Activated CD4-positive, alpha-beta T cell treated with anti-CD3 and anti-CD28 coated beads for 36 hours (primary cell): ENCODE measurements at regions not wholly inside any gene's neighbourhood (a gene's known extent, or its start where the extent isn't known, plus 50 kb on each side); places are given as distances from the start of the nearest gene placed in this dataset.
"Not testable (repeated sequence)": the region's sequence is repeated elsewhere in the genome, so short reads cannot be mapped to it uniquely, and the experiment has no call there.

Experiments
- ATAC-seq: fragments of 200-7000 bp; cut with Tn5 transposase; one replicate; pipeline ENCODE4 v1.10.0; 2021; ENCODE audit warnings: mild to moderate bottlenecking, moderate library complexity
- CTCF ChIA-PET: fragments of 350-600 bp; sonication (Branson Sonifier 250); formaldehyde crosslinking; loops from one replicate; lab custom pipeline; 2021; ENCODE audit warnings: antibody characterized with exemption; lab: Charles Lee
- POLR2A ChIA-PET: fragments of 350-600 bp; sonication (Branson Sonifier 250); formaldehyde crosslinking; loops from one replicate; lab custom pipeline; 2021; ENCODE audit warnings: antibody characterized with exemption, inconsistent platforms; lab: Charles Lee
- DNase-seq: peaks from one replicate; pipeline ENCODE4 v3.0.0-alpha.2; 2020
- H3K27ac Mint-ChIP-seq: one replicate; pipeline ENCODE4 v1.8.0; 2021; ENCODE audit warnings: mixed read lengths
- H3K27me3 Mint-ChIP-seq: one replicate; pipeline ENCODE4 v1.8.0; 2021; ENCODE audit warnings: mixed read lengths
- H3K36me3 Mint-ChIP-seq: one replicate; pipeline ENCODE4 v1.8.0; 2021; ENCODE audit warnings: low read depth, mixed read lengths
- H3K4me1 Mint-ChIP-seq: one replicate; pipeline ENCODE4 v1.8.0; 2021; ENCODE audit warnings: mixed read lengths
- H3K4me3 Mint-ChIP-seq: one replicate; pipeline ENCODE4 v1.8.0; 2021; ENCODE audit warnings: mild to moderate bottlenecking, moderate library complexity, mixed read lengths
- H3K9me3 Mint-ChIP-seq: one replicate; pipeline ENCODE4 v1.8.0; 2021; ENCODE audit warnings: low read depth, mixed read lengths
- intact Hi-C, 2 experiments: fragments of 100-400 bp; cut with DNase I in 1 of 2; cut with micrococcal nuclease in 1 of 2; formaldehyde crosslinking; loops; one replicate each; pipeline versions ENCODE4 v1.14.2 to v1.15.1; 2022 to 2024; cut with DNase I, micrococcal nuclease

DNA sequence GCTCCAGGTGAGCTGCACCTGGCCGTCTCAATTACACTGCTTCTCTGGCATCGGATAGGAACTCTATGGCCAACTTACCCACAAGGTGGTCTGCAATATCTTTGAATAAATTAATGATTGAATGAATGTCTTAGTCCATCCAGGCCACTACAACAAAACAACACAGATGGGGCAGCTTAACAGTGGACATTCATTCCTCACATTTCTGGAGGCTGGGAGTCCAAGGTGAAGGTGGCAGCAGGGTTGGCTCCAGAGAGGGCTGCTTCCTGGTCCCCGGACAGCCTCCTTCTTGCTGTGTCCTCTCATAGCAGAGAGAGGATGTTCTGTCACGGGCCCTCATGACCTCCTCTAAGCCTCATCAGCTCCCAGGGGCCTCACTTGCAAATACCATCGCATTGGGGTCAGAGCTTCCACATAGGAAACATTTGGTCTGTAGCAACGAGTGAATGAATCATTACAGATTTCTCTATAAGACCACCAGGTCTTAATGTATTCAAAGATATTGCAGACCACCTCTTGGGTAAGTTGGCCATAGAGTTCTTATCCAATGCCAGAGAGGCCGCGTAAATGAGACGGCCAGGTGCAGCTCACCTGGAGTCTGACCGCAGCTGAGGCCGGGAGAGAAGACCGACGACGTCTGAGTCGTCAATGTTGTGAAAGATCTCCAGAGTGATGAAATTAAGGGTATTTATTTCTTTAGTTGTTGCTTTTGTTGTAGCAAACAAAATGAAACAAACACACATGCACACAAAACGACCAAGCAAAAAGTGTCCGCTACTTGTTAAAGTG lies 182.7 kb upstream of the C14orf180 start:
- ATAC-seq, result no peak
- no peak overlapping the region for H3K4me3 Mint-ChIP-seq
- peaks cover 6% of the 10 kb centered on the region for H3K9me3 Mint-ChIP-seq
- no peak overlapping the region for H3K27ac Mint-ChIP-seq
- intact Hi-C loops, result no loop called here
- ChIA-PET CTCF (no interaction called here), POLR2A (no interaction called here)
- DNase-seq, result no peak
- peaks cover 54% of the 10 kb centered on the region for H3K4me1 Mint-ChIP-seq
- no peaks in the 10 kb centered on the region for H3K27me3 Mint-ChIP-seq
- H3K36me3 Mint-ChIP-seq, result peaks cover 3% of the 10 kb centered on the region

DNA sequence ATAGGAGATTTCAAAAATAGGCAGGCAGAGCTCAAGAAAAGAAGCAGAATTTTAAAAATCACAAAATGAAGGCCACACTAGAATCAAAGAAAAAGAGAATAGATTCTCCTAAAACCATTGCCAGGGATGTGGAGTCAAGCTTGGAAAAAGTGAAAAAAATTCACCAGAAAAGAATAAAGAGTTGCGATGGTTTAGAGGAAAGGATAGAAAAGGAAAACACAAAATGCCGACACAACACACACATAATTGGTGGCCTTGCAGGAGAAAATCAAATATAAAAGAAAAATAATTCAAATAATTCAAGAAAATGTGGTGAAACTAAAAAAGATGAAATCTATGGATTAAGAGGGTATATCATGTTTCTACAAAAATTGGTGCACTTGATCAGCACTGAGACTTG lies 181.6 kb upstream of the C14orf180 start:
- H3K27me3 Mint-ChIP-seq, result no peaks in the 10 kb centered on the region
- H3K4me1 Mint-ChIP-seq, result peaks cover 43% of the 10 kb centered on the region
- no peak for DNase-seq
- no peak overlapping the region for H3K4me3 Mint-ChIP-seq
- ChIA-PET CTCF (no interaction called here), POLR2A (no interaction called here)
- peaks cover 3% of the 10 kb centered on the region for H3K36me3 Mint-ChIP-seq
- ATAC-seq, result no peak
- intact Hi-C loops, result no loop called here
- H3K9me3 Mint-ChIP-seq, result peaks cover 6% of the 10 kb centered on the region
- H3K27ac Mint-ChIP-seq, result no peak overlapping the region

GRCh38 chr14:104398656-104399055 lies 180.9 kb upstream of the C14orf180 start:
- ChIA-PET POLR2A (no interaction called here), CTCF (no interaction called here)
- Mint-ChIP-seq H3K36me3 (peaks cover 3% of the 10 kb centered on the region), H3K27me3 (no peaks in the 10 kb centered on the region), H3K4me3 (no peak overlapping the region), H3K27ac (no peak overlapping the region), H3K9me3 (peaks cover 6% of the 10 kb centered on the region), H3K4me1 (peaks cover 39% of the 10 kb centered on the region)
- ATAC-seq (no peak), DNase-seq (no peak)
- intact Hi-C loops, result no loop called here

GRCh38 chr14:104399432-104400155 lies 180.0 kb upstream of the C14orf180 start:
- H3K4me3 Mint-ChIP-seq, result no peak overlapping the region
- peaks cover 6% of the 10 kb centered on the region for H3K9me3 Mint-ChIP-seq
- H3K27me3 Mint-ChIP-seq, result no peaks in the 10 kb centered on the region
- ChIA-PET CTCF (interaction anchor here (0.6 kb wide), 1 partner anchor 120 kb away, joined by 4 read pairs; no protein-coding TSS in a partner anchor), POLR2A (no interaction called here)
- H3K36me3 Mint-ChIP-seq, result peaks cover 3% of the 10 kb centered on the region
- ATAC-seq (peak; percentile 16), DNase-seq (no peak)
- no peak overlapping the region for H3K27ac Mint-ChIP-seq
- H3K4me1 Mint-ChIP-seq, result peaks cover 30% of the 10 kb centered on the region
- intact Hi-C loops, result no loop called here

- H3K4me3 Mint-ChIP-seq, result no peak overlapping the region
- intact Hi-C loops, result no loop called here
- H3K27ac Mint-ChIP-seq, result no peak overlapping the region
- DNase-seq (no peak), ATAC-seq (no peak)
- no peaks in the 10 kb centered on the region for H3K27me3 Mint-ChIP-seq
- peaks cover 6% of the 10 kb centered on the region for H3K9me3 Mint-ChIP-seq
- H3K4me1 Mint-ChIP-seq, result peaks cover 22% of the 10 kb centered on the region
- peaks cover 3% of the 10 kb centered on the region for H3K36me3 Mint-ChIP-seq
- CTCF ChIA-PET, result no interaction called here
- POLR2A ChIA-PET, result no interaction called here
Observed at GRCh38 chr14:104400355-104400754, 179.2 kb upstream of the C14orf180 start.

DNA sequence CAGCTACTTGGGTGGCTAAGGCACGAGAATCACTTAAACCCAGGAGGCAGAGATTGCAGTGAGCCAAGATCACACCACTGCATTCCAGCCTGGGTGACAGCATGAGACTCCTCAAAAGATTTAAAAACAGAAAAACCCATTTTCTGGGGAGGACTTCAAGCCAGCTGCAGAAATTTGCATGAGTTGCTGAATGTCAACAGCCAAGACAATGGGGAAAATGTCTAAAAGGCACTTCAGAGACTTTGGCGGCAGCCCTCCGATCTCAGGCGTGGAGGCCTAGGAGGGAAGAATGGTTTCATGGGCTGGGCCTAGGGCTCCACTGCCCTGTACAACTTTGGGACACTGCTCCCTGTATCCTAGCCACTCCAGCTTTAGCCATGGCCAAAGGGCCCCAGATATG lies 177.8 kb upstream of the C14orf180 start:
- intact Hi-C loops, result no loop called here
- ATAC-seq (no peak), DNase-seq (no peak)
- peaks cover 15% of the 10 kb centered on the region for H3K4me1 Mint-ChIP-seq
- H3K36me3 Mint-ChIP-seq, result peaks cover 3% of the 10 kb centered on the region
- no peaks in the 10 kb centered on the region for H3K27me3 Mint-ChIP-seq
- H3K4me3 Mint-ChIP-seq, result no peak overlapping the region
- ChIA-PET CTCF (no interaction called here), POLR2A (no interaction called here)
- H3K9me3 Mint-ChIP-seq, result peaks cover 6% of the 10 kb centered on the region
- H3K27ac Mint-ChIP-seq, result no peak overlapping the region

- H3K36me3 Mint-ChIP-seq, CTCF ChIA-PET, intact Hi-C loops, H3K27ac Mint-ChIP-seq, DNase-seq, H3K4me3 Mint-ChIP-seq, ATAC-seq, H3K9me3 Mint-ChIP-seq, H3K27me3 Mint-ChIP-seq, POLR2A ChIA-PET: not testable (repeated sequence)
- peaks cover 17% of the 10 kb centered on the region for H3K4me1 Mint-ChIP-seq
Observed at GRCh38 chr14:104402303-104402702, 177.3 kb upstream of the C14orf180 start.

DNA sequence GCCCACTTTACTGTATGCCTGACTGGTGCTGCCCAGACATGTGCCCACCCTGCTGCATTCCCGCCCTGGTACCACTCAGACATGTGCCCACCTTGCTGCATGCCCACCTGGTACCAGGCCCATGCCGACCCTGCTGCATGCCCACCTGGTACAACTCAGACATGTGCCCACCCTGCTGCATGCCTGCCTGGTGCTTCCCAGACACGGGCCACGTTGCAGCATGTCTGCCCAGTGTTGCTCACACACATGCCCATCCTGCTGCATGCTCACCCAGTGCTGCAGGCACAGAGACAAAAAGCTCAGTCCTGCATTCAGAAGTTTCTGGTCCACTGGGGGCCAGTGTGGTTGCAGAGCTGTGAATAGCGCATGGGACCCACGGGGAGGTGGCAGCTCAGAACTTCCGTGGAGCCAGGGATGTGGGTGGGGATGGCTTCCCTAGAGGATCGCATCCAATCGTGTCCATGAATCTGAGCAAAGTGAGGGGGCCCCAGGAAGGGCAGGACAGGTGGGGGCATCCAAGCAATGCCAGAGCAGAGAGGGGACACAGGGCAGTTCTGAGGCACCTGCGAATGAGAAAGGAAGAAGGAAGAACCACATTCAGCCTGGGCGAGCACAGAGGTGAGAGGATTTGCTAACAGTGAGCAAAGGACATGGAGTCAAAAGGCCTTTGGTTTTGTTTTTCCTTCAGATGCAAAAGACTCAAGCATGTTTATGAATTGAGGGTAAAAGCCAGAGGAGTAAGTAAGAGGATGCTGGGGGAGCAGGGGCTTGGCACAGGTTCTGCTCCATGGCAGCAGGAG lies 175.9 kb upstream of the C14orf180 start:
- POLR2A ChIA-PET, result no interaction called here
- Mint-ChIP-seq H3K4me3 (no peak overlapping the region), H3K27me3 (no peaks in the 10 kb centered on the region), H3K36me3 (no peaks in the 10 kb centered on the region), H3K9me3 (peaks cover 7% of the 10 kb centered on the region), H3K27ac (peak overlapping the region; percentile 20), H3K4me1 (peaks cover 17% of the 10 kb centered on the region)
- CTCF ChIA-PET, result no interaction called here
- intact Hi-C loops, result no loop called here
- DNase-seq, result no peak
- no peak for ATAC-seq

GRCh38 chr14:104404922-104405321 lies 174.6 kb upstream of the C14orf180 start:
- CTCF ChIA-PET, result no interaction called here
- intact Hi-C loops, result no loop called here
- H3K27me3 Mint-ChIP-seq, result no peaks in the 10 kb centered on the region

DNA sequence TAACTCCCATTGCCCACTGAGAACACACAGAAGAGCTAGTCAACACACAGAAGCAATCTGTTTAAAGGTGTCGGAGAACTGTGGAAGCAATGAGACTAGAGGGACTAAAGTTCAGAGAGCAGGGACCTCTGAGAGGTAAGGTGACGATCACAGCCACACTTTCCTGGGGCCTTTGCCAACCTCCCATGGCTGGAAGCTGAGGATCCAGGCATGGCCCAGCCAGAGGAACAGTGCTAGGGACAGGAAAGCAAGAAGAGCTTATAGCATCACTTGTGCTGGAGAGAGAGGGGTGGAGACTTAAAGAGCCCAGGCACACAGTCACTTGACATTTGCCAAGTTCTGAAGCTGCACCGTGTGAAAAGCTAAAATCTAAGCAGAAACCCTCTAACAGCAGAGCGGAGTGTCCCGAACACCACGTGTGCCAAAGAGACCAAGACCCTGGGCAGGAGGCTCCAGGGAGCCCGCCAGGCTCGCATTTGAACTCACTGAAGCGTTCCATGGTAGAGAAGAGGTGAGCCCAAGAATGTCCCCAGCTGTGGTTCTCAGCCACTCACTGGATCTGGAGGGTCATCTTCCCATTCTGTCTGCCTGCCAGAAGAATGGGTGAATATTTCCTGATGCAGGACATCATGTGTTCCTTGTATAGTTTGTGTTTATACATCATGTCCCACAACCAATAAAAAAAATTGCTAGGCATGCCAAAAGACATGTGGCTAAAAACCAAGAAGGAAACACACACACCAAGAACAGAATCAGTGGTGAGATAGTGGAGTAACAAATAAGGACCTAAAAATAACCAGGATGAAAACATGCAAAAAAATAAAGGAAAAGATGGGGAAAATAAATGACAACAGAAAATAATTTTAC lies 174.0 kb upstream of the C14orf180 start:
- Mint-ChIP-seq H3K4me3 (no peak overlapping the region), H3K4me1 (peaks cover 5% of the 10 kb centered on the region), H3K36me3 (no peaks in the 10 kb centered on the region), H3K27me3 (no peaks in the 10 kb centered on the region), H3K27ac (no peak overlapping the region), H3K9me3 (peaks cover 13% of the 10 kb centered on the region)
- intact Hi-C loops, result no loop called here
- ATAC-seq (no peak), DNase-seq (no peak)
- POLR2A ChIA-PET, result no interaction called here
- CTCF ChIA-PET, result no interaction called here

More at GRCh38 chr14:104404922-104405321, 174.6 kb upstream of the C14orf180 start:
- Mint-ChIP-seq H3K4me1 (peaks cover 6% of the 10 kb centered on the region), H3K27ac (no peak overlapping the region), H3K4me3 (no peak overlapping the region), H3K36me3 (no peaks in the 10 kb centered on the region), H3K9me3 (peaks cover 13% of the 10 kb centered on the region)
- POLR2A ChIA-PET, result no interaction called here
- no peak for DNase-seq
- no peak for ATAC-seq

DNA sequence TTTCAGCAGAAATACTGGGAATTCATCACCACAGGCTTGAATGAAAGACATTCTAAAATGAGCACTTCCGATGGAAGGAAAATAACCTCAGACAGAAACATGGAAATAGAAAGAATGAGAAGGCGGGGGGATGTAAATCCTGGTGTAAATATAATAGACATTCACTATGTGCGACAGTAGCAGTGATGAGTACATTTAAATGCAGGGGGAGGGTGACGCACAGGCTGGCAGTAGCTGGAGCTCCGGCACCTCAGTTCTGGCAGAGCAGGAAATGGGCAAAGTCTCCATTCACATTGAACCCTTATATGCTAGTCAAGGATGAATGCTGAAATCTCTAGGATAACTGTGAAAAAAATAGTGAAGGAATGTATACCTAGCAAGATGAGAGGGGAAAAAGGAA lies 172.7 kb upstream of the C14orf180 start:
- no peak for DNase-seq
- Mint-ChIP-seq H3K4me1 (peaks cover 5% of the 10 kb centered on the region), H3K36me3 (no peaks in the 10 kb centered on the region), H3K4me3 (no peak overlapping the region), H3K27me3 (no peaks in the 10 kb centered on the region), H3K27ac (no peak overlapping the region), H3K9me3 (peaks cover 13% of the 10 kb centered on the region)
- POLR2A ChIA-PET, result no interaction called here
- intact Hi-C loops, result no loop called here
- CTCF ChIA-PET, result no interaction called here
- no peak for ATAC-seq
